OCI-LY1 (cell line): ENCODE measurements at regions not wholly inside any gene's neighbourhood (a gene's known extent, or its start where the extent isn't known, plus 50 kb on each side); places are given as distances from the start of the nearest gene placed in this dataset.

ENCODE experiments used
- H2AFZ ChIP-seq: fragments of 200-600 bp; sonication (generic), shearing (Covaris generic); 2 replicates; pipeline ENCODE4 v1.6.0; 2014; ENCODE audit warnings: antibody characterized with exemption, mild to moderate bottlenecking, low read length
- H3F3A ChIP-seq: fragments of 200-600 bp; sonication (generic), shearing (Covaris generic); 2 replicates; pipeline ENCODE4 v1.6.0; 2014; ENCODE audit warnings: mild to moderate bottlenecking, antibody characterized with exemption, low read length, moderate library complexity; ENCODE audit not compliant: insufficient read depth
- H3K27ac ChIP-seq: fragments of 200-600 bp; sonication (generic); 2 replicates; pipeline ENCODE4 v1.5.1; 2014; ENCODE audit warnings: low read length, mixed run types, mild to moderate bottlenecking, low read depth; ENCODE audit not compliant: poor library complexity, severe bottlenecking
- H3K27me3 ChIP-seq: fragments of 200-600 bp; sonication (generic); 2 replicates; pipeline ENCODE4 v1.6.0; 2014; ENCODE audit warnings: antibody characterized with exemption, mild to moderate bottlenecking, low read length, moderate library complexity; ENCODE audit not compliant: insufficient read depth
- H3K36me3 ChIP-seq: fragments of 200-600 bp; sonication (generic); 2 replicates; pipeline ENCODE4 v1.6.1; 2014; ENCODE audit warnings: mild to moderate bottlenecking, antibody characterized with exemption, low read length, moderate library complexity, mixed read lengths; ENCODE audit not compliant: insufficient read depth
- H3K4me1 ChIP-seq: fragments of 200-600 bp; sonication (generic); 2 replicates; pipeline ENCODE4 v1.5.1; 2014; ENCODE audit warnings: mild to moderate bottlenecking, low read length, moderate library complexity; ENCODE audit not compliant: insufficient read depth, severe bottlenecking
- H3K4me2 ChIP-seq: fragments of 200-600 bp; sonication (generic), shearing (Covaris generic); 2 replicates; pipeline ENCODE4 v1.6.1; 2014; ENCODE audit warnings: low read length
- H3K4me3 ChIP-seq: fragments of 200-600 bp; sonication (generic); 2 replicates; pipeline ENCODE4 v1.5.1; 2014; ENCODE audit warnings: low read length, low read depth, mild to moderate bottlenecking, mixed read lengths; ENCODE audit not compliant: poor library complexity, severe bottlenecking
- H3K79me2 ChIP-seq: fragments of 200-600 bp; shearing (Covaris generic); 2 replicates; pipeline ENCODE4 v1.6.1; 2016; ENCODE audit warnings: mixed run types, low read length, mixed read lengths; ENCODE audit not compliant: insufficient read depth
- H3K9ac ChIP-seq: fragments of 200-600 bp; sonication (generic), shearing (Covaris generic); 2 replicates; pipeline ENCODE4 v1.6.1; 2014; ENCODE audit warnings: mild to moderate bottlenecking, low read length, mixed read lengths
- H3K9me2 ChIP-seq: fragments of 200-600 bp; sonication (generic), shearing (Covaris generic); 2 replicates; pipeline ENCODE4 v1.6.1; 2014; ENCODE audit warnings: low read depth, mild to moderate bottlenecking, low read length, mixed read lengths
- H3K9me3 ChIP-seq: fragments of 200-600 bp; shearing (Covaris generic); 2 replicates; pipeline ENCODE4 v1.6.1; 2014; ENCODE audit warnings: low read length, mixed read lengths
- H4K20me1 ChIP-seq: fragments of 200-600 bp; sonication (generic), shearing (Covaris generic); 2 replicates; pipeline ENCODE4 v1.6.0; 2016; ENCODE audit warnings: mild to moderate bottlenecking, low read length; ENCODE audit not compliant: insufficient read depth
- EZH2 ChIP-seq: fragments of 200-600 bp; sonication (generic), shearing (Covaris generic); IDR thresholded peaks from 2 replicates; pipeline ENCODE4 v1.8.0; 2017; ENCODE audit warnings: borderline replicate concordance, mixed run types, mild to moderate bottlenecking, antibody characterized with exemption, low read length, moderate library complexity, mixed read lengths
- TF ChIP-seq, protein P1 (sequence below): fragments of 200-600 bp; sonication (generic), shearing (Covaris generic); IDR thresholded peaks from 2 replicates; pipeline ENCODE4 v1.5.1; 2017; ENCODE audit warnings: mild to moderate bottlenecking, antibody characterized with exemption, low read length, moderate library complexity, mixed read lengths

DNA sequence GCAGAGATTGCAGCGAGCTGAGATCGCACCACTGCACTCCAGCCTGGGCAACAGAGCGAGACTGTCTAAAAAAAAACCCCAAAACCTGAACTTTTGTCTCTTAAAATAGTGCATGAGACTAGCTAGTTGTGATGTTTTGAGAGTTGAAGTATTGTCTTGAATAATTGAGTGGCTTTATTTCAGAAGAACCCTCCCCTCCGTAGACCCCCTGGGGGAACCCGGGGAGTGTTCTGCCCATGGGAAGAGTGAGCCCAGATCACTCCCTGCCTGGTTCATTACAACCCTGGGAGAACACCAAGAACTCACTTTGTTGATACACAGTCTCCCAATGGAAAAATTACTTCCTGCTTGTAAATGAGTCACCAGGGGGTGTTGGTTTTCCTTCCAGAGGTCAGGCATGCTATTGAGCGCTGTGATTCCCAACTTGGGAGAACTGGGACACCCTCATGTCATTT lies 65.3 kb upstream of the SHISA3 start:
- Histone ChIP-seq H3K27me3 (no peaks in the 10 kb centered on the region), H2AFZ (no peak overlapping the region)

DNA sequence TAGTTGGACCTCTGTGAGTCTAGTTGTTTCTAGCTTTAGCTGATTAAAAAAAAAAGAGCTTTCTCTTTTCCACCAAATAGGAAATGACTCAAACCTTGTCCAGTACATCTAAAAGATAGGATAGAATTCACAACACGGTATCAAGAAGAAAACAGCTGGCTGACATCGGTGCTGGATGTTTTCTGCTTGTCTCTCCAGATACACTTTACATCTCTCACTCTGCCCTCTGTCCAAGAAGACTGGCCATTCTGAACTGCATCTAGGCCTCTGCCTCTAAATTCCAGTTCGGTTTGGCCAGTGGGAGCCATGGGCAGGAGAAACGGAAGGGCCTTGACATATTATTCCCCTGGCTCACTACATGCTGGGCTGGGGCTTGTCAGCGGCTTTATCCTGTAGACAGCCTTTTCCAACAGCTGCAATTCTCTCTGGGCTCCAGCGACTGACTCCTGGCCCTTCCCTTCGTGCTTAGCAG lies 57.3 kb upstream of the SHISA3 start:
- H3K27me3 ChIP-seq: no peaks in the 10 kb centered on the region
- no peaks in the 10 kb centered on the region for H3K36me3 ChIP-seq
- H4K20me1 ChIP-seq: no peaks in the 10 kb centered on the region
- no peak overlapping the region for H2AFZ ChIP-seq
- H3K4me1 ChIP-seq: no peaks in the 10 kb centered on the region
- H3K9me2 ChIP-seq: no peaks in the 10 kb centered on the region
- no peak overlapping the region for H3K4me2 ChIP-seq
- H3K9ac ChIP-seq: no peak overlapping the region
- TF ChIP-seq, protein P1, sequence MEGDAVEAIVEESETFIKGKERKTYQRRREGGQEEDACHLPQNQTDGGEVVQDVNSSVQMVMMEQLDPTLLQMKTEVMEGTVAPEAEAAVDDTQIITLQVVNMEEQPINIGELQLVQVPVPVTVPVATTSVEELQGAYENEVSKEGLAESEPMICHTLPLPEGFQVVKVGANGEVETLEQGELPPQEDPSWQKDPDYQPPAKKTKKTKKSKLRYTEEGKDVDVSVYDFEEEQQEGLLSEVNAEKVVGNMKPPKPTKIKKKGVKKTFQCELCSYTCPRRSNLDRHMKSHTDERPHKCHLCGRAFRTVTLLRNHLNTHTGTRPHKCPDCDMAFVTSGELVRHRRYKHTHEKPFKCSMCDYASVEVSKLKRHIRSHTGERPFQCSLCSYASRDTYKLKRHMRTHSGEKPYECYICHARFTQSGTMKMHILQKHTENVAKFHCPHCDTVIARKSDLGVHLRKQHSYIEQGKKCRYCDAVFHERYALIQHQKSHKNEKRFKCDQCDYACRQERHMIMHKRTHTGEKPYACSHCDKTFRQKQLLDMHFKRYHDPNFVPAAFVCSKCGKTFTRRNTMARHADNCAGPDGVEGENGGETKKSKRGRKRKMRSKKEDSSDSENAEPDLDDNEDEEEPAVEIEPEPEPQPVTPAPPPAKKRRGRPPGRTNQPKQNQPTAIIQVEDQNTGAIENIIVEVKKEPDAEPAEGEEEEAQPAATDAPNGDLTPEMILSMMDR: no peak
- no peak for TF ChIP-seq EZH2
- no peak overlapping the region for H3K4me3 ChIP-seq
- no peaks in the 10 kb centered on the region for H3K79me2 ChIP-seq
- H3K9me3 ChIP-seq: no peaks in the 10 kb centered on the region
- H3F3A ChIP-seq: no peaks in the 10 kb centered on the region
- H3K27ac ChIP-seq: no peak overlapping the region

More for the DNA sequence above, 65.3 kb upstream of the SHISA3 start:
- Histone ChIP-seq H3K9ac (no peak overlapping the region), H3K4me3 (no peak overlapping the region), H3F3A (no peaks in the 10 kb centered on the region), H3K4me2 (no peak overlapping the region), H3K27ac (no peak overlapping the region), H4K20me1 (no peaks in the 10 kb centered on the region), H3K9me3 (no peaks in the 10 kb centered on the region), H3K4me1 (no peaks in the 10 kb centered on the region), H3K36me3 (no peaks in the 10 kb centered on the region), H3K79me2 (no peaks in the 10 kb centered on the region), H3K9me2 (no peaks in the 10 kb centered on the region)
- TF ChIP-seq EZH2: no peak
- TF ChIP-seq, protein P1: no peak

DNA sequence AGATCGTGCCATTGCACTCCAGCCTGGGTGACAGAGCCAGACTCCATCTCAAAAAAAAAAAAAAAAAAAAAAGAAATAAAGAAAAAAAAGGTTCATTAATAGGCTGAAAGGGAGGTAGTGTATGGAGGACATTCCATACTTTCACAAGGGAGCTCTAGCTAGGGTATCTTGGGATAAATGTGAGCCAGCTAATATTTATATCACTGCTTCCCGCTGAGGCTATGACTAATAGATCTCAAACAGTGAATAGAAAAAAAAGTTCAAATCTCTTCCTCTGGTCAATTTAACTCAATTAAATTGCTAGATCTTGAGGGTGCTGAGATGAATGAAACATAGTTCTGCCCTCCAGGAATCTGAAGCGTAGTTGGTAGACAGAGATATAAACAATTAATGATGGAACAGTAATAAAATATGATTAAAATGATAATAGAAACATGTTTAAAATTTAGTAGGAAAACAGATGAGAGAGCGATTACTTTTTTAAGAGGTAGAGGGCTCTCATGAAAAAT lies 55.7 kb upstream of the SHISA3 start:
- H3K9me2 ChIP-seq: no peaks in the 10 kb centered on the region
- H3K27ac ChIP-seq: no peak overlapping the region
- no peaks in the 10 kb centered on the region for H3F3A ChIP-seq
- H3K27me3 ChIP-seq: no peaks in the 10 kb centered on the region
- no peak overlapping the region for H3K4me2 ChIP-seq
- TF ChIP-seq, protein P1: no peak
- TF ChIP-seq EZH2: no peak
- no peaks in the 10 kb centered on the region for H3K36me3 ChIP-seq
- H3K4me1 ChIP-seq: no peaks in the 10 kb centered on the region
- H4K20me1 ChIP-seq: no peaks in the 10 kb centered on the region
- H3K9ac ChIP-seq: no peak overlapping the region
- H2AFZ ChIP-seq: no peak overlapping the region
- no peaks in the 10 kb centered on the region for H3K9me3 ChIP-seq
- H3K79me2 ChIP-seq: no peaks in the 10 kb centered on the region
- no peak overlapping the region for H3K4me3 ChIP-seq
